ENCODE measurements at regions not wholly inside any gene's neighbourhood (a gene's known extent, or its start where the extent isn't known, plus 50 kb on each side); places are given as distances from the start of the nearest gene placed in this dataset.

GRCh38 chr2:5026571-5027234 is 665.5 kb upstream of the SOX11 start:
- DNase-seq: no peak

DNA sequence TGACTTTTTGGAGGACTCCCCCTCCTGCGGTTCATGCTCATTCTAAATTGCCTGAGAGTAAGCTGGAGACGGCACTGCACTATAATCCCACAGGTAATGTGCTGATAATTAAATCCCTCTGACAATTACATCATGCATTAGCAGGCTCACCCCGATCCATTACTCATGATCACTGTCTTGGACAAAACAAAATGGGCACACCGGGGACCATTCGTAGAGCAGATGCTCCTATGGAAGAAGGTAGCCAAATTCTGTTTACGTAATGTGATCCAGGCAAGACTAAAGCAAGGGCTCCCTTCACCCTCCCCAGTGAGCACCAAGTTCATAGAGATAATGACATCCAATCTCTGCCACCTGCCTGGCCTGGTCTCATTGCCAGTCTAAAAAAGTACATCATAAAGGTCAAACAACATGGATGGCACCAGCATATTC is 657.1 kb upstream of the SOX11 start:
- peak; percentile 28 for DNase-seq

GRCh38 chr2:5036256-5036655 is 655.9 kb upstream of the SOX11 start:
- DNase-seq: no peak

- DNase-seq: no peak
Measured at GRCh38 chr2:5039241-5039975, 652.8 kb upstream of the SOX11 start.

- DNase-seq: no peak
Measured at GRCh38 chr2:5040571-5040970, 651.6 kb upstream of the SOX11 start.

DNA sequence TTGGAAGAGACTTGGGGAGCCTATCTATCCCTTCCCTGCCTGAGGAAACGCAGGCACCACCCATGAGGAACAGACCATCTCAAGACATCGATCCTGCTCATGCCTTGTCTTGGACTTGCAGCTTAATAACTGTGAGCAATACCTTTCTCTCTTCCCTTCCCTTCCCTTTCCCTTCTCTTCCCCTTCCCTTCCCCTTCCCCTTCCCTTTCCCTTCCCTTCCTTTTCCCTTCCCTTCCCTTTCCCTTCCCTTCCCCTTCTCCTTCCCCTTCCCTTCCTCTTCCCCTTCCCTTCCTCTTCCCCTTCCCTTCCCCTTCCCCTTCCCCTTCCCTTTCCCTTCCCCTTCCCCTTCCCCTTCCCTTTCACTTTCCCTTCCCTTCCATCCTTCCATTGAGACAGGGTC is 650.7 kb upstream of the SOX11 start:
- DNase-seq: no peak

GRCh38 chr2:5042666-5043440 is 649.3 kb upstream of the SOX11 start:
- no peak for DNase-seq

- DNase-seq: no peak
Measured at GRCh38 chr2:5051300-5051699, 640.9 kb upstream of the SOX11 start.

- DNase-seq: no peak
Measured at GRCh38 chr2:5052905-5053304, 639.3 kb upstream of the SOX11 start.

DNA sequence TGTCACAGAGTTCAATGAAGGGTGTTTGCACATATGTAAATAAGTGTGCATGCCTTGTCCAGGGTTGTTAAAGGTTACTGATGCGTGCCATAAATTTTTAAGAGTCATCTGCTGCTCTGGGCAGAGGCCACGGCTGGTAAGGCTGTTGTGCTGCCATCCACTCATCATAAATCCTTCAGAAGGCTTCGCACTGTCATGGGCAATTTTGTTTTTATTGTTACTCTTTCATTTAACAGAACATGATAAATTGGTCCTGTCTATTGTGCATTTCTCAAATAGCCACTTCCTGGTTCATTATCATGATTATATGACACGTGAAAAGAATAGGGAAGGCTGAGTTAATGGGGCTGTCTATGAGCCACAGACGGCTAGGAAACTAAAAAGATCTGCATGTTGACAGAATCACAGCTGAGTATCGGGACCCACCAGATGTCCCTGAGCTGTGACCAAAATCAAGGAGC is 634.3 kb upstream of the SOX11 start:
- no peak for DNase-seq

- DNase-seq: no peak
Measured at GRCh38 chr2:5060956-5061355, 631.2 kb upstream of the SOX11 start.

- DNase-seq: no peak
Measured at GRCh38 chr2:5064687-5065086, 627.5 kb upstream of the SOX11 start.

DNA sequence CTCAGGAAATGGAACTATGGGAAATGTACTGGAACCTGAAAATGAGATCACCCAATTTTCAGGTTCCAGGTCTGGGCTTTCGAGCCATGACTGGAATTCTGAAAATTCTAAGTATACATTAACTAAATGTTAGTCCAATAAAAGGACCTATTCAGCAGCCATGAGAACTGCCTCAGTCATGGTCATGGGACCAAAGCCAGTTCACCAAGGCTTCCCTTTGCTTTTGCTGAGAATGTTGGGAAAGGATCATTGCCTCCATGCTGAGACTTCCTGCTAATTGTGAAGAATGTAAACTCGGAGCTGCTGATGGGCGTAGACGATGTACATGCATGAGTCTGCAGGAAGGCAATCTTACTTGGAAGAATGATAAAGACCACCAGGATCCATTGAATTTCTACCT is 624.4 kb upstream of the SOX11 start:
- no peak for DNase-seq

DNA sequence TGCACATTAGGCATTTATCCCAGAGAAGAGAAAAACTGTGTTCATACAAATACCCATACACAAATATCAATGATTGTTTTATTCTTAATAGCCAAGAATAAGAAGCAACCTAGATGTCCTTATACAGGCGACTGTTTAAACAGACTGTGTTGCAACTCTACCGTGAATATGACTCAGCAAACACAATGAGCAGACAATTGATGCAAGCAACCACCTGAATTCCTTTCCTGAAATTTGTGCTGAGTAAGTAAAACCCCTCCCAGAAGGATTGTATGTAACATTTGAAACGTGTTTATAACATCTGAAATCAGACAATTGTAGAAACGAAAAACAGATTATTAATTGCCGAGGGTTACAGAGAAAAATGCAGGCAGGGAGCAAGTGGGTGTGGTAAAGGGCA is 621.9 kb upstream of the SOX11 start:
- no peak for DNase-seq

- DNase-seq: no peak
Measured at GRCh38 chr2:5074733-5075132, 617.5 kb upstream of the SOX11 start.

DNA sequence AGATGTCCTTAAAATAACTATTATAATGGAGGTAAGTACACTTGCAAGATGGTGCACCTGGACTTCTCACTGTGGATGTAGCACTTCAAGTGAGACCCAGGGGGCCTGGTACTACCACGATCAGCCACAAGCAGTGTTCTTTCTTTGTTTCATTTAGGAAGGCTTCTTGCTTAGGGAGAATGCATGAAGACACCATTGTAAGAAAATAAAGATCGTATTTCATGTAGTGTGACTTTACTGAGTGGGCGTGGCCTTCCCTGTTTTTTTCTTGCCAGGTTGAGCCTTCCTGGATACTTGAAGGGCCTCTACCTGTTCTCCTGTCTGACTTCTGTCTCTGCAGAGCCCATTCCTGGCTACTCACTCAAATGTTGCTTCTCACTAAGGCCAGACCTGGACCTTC is 615.6 kb upstream of the SOX11 start:
- DNase-seq: no peak

DNA sequence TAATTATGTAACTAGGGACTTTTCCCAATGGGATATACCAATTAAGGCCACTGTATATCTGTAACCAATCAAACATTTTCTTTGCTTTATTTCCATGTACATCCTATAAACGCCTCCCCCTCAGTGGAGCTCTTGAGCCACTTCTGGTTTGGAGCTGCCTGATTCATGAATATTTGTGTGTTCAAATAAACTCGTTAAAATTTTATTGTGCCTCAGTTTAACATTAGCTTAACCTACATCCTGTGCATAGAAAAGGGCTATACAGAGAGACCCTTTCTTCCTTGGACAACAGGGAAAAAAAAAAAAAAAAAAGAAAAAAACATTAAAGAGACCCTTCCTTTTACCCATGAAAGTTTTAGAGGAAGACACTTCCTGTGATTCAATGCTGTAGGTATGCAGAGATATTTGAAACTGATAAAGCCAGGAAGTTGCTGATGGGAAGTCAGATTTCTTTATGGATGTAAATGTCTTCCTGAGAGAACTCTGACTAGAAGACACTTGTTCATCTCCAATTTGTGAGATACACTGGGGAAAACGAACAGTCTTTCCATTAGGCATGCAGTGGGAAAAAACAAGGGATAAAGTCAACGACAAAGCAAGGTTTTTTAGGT is 614.6 kb upstream of the SOX11 start:
- no peak for DNase-seq

DNA sequence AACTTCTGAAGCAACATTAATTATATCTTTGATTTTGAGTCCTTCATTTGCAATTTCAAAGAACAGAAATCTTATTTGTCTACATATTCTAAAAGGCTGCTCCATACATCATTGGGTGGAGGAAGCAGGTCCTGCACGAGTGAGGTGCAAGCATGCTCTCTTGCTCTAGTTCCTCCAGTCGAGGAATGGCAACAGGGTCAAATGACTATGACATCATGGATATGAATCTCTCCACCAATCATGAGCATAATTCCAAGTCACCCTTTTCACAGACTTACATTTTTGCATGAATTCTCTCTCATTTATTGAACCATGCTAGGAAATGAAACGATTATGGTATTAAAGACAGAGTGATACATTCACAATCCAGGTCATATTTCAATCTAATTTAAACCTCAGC is 608.8 kb upstream of the SOX11 start:
- no peak for DNase-seq

DNA sequence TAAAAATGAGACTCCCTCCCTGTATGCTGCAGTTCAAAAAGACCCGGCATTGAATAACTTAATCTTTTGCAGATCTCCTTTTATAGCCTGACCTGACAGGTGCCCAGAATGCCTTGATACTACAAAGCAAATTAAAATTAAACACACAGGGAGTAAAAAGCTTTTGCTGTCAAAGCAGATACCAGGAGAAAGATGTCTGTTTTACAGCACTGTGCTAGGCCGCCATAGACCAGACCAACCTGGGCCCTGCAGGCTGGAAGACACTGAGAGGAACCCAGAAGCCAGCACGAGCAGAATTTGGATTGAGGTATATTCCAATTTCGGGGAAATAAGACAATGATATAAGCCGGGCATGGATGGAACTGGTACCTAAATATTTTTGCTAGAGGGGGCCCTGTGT is 602.8 kb upstream of the SOX11 start:
- DNase-seq: no peak

DNA sequence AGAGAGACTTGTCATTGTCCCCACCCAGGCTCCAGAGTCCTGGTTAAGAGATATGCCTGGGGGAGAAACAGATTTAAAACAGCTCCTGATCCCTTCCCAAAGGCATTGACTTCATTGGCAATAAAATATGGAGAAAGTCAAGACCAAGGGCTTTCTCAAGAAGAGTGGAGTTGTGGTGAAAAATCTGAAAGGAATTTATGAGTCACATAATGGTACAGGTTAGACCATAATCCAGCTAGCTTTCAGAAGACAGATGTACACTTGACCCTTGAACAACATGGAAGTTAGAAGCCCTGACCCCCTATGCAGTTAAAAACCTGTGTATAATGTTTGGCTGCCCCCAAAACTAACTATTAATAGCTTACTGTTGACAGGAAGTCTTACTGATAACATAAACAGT is 599.1 kb upstream of the SOX11 start:
- no peak for DNase-seq

DNA sequence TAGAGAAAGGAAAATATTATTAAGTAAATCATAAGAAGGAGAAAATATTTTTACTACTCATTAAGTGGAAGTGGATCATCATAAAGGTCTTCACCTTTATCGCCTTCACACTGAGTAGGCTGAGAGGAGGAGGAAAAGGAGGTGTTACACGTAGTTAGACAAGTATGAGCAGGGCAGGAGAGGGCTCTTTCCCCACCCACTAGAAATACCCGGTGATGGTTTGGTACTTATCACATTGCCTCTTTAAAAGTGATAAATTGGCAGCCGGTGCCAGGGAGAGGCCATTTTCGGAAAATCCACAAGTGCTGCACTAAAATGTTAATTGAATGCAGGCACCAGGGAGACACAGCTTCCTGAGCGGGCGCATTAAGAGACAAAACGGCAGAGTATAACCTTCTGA is 598.7 kb upstream of the SOX11 start:
- no peak for DNase-seq

GRCh38 chr2:5094192-5094591 is 598.0 kb upstream of the SOX11 start:
- no peak for DNase-seq

- no peak for DNase-seq
Measured at GRCh38 chr2:5098286-5098685, 593.9 kb upstream of the SOX11 start.

GRCh38 chr2:5102823-5103222 is 589.4 kb upstream of the SOX11 start:
- DNase-seq: no peak
